Nucleus accumbens (tissue), 56 donors: ENCODE measurements at regions not wholly inside any gene's neighbourhood (a gene's known extent, or its start where the extent isn't known, plus 50 kb on each side); places are given as distances from the start of the nearest gene placed in this dataset.

Experiments used
- DNase-seq, 56 donors: peaks; one replicate each; lab custom pipeline; 2025; lab: John Stamatoyannopoulos, UW

DNA sequence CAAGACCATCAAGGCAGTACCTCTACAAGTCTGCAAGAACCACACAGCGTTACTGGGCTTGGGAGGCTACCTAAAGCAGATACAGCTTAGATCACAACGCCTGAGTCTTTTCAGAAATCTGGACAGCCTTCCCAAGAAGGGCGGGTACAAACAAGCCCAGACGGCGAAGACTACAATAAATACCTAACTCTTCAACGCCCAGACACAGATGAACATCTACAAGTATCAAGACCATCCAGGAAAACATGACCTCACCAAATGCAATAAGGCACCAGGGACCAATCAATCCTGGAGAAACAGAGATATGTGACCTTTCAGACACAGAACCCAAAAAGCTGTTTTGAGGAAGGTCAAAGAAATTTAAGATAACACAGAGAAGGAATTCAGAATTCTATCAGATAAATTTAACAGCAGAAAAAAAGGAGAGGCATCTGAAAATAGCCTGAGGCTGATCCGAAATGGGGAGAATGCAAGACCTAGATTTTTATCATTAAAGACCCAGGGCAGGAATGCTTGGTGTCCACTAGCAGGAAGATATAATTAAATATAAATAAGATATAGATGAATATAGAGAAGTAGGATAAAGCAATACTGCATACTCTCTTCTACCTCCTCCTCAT is 131.7 kb upstream of the COL21A1 start:
- no peak for DNase-seq

DNA sequence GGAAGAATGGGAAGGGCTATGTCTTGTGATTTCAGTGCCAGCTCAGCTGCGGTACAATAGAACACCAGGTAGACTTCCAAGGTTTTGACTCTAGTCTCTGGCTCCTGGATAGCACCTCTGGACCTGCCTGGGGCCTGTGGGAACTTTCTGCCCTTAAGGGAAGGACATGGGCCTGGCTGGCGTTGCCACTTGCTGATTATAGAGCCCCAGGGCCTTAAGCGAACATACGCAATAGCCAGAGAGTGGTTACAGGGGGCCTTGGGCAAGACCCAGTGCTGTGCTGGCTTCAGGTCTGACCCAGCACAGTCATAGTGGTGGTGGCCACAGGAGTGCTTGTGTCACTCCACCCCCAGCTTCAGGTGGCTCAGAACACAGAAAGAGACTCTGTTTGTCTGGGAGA is 131.1 kb upstream of the COL21A1 start:
- no peak for DNase-seq

- no peak for DNase-seq
Measured at GRCh38 chr6:56377295-56377694, 129.9 kb upstream of the COL21A1 start.

DNA sequence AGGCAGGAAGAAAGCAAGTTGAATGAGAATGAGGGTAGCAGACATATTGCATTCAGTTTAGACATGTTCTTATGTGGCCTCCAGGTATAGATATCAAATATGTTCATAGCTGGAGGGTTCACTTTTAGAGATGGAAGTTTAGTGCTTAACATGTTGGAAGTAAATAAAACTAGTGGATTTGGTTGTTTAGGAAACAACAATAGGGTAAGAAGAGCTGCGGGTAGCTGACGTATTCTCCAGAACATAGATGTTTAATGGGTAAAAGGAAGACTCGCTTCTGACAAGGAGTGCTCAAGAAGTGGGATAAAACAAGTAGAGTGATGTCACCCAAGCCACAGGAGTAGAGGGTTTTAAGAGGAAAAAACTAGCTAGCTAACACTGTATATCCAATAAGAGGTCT is 128.4 kb upstream of the COL21A1 start:
- no peak for DNase-seq

DNA sequence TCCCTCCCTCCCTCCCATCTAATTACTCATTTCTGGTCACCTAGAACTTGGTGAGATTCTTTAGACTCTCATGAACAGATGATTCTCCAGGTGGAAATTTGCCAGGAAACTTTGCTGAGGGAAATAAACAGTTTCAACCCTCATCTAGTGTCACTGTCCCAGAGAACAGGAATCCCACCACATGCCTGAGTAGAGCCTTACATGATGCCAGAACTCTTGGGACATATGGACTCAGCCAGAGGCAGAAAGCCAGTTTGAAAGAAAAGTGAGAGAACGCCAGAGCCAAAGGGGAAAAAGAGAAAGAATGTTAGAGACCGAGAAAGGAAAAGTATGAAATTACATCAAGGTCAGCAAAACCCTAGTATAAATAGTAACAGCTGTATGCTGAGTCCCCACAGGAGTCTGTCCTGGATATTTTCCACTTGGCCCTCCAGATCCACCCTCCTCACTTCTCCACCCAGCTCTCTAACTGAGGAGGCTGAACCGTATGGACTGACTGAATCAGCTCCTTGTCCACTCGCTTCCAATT is 127.5 kb upstream of the COL21A1 start:
- DNase-seq = no peak

GRCh38 chr6:56372406-56372995 is 125.1 kb upstream of the COL21A1 start:
- DNase-seq = no peak

DNA sequence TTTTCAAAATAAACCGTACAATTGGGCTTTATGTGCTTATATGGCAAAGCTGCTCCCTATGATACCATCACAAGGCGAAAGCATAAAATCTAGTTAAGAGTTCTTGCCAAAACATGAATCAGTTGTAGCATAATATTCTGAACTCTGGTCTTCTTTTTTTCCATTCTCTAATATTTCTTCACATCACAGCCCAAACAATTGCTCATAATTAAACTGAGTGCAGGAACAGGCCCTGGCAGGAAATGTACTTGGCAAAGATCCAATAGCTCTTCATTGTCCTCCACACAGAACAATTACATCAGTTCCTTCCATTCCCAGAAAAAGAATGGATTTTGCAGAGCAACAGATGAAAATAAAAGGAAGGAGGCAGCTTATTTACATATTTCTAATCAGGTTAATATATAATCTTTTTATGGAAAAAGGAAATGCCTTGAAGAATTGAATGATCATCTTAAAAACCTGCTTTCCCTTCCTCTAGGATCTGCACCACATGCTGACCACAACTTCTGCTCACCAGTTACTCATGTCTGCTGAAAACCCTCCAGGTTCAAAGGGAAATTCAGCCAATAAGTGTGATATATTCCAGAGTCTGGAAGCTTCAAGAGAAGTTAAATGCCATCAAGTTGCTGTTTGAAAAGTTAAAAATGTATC is 123.3 kb upstream of the COL21A1 start:
- DNase-seq = peak in 5 of 56 donors; percentile 3 to 28 (median 14)

GRCh38 chr6:56370127-56370540 is 122.8 kb upstream of the COL21A1 start:
- DNase-seq = no peak

- DNase-seq = no peak
Measured at GRCh38 chr6:56368491-56368890, 121.1 kb upstream of the COL21A1 start.

- DNase-seq = no peak
Measured at GRCh38 chr6:56366141-56366852, 118.9 kb upstream of the COL21A1 start.

GRCh38 chr6:56364827-56365339 is 117.5 kb upstream of the COL21A1 start:
- DNase-seq = no peak

DNA sequence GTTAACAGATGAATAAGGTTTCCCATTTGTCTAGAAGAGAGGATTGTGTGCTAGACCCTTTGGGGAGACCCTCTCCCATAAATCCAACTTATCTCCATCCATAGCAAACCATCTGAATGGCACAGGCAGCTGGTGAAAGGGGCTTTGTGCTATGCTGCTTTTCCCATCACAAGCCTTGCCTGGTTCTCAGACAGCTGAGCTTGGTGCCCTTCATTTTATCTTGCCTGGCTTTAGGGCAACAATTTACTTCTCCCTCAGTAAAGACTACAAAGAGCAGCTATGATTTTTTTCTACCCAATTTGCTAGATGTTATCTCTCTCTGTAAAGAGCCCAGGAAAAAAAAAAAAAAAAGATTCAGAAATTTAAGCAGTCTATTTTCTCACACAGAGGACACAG is 117.0 kb upstream of the COL21A1 start:
- no peak for DNase-seq

DNA sequence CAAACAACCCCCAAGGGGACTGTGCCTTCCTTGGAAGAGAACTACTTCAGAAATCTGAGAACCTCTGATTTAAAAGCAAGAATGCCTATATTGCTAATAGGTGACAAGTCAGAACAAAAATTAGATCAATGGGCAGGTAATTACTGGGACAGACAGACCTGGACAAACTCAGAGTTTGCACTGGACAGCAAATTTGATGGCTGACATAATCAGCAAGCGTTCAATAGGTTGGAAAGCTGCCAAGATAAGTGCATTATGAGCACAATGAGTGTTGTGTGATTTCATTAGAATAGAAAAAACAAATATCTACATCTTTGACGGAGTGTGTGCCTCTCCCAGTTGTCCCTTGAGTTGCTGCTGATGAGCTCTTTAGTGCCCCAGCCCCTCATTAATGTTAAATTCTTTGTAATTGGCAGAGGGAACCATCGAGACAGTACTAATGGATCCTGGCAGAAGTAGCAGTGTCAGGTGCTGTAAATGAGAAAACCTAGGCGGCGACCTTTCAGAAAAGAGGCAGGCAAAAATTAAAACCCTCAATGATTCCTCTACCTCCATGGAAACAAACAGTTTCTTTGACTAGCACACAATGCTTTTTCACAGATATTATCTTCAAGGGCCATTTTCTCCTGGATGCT is 116.5 kb upstream of the COL21A1 start:
- DNase-seq = no peak

DNA sequence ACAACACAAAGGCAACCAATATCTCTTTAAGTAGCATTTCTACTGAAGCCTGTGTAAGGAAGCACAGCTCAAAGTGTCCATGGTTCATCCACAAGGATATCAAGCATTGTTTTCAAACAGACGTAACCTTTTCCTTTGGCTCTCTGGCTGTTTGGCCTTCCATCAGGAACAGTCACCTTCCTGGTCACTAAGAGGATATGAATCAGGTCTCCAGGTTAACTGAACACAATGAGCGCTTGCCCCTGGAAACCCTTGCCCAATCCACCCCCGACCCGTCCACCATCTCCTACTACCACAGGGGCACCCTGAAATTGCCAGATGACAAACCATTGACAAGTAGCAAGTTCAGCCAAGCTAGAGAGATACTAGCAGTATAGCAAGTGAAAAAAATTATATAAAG is 114.4 kb upstream of the COL21A1 start:
- DNase-seq = no peak

- DNase-seq = peak in 48 of 56 donors; percentile 3 to 85 (median 32)
Measured at GRCh38 chr6:56359201-56359899, 112.0 kb upstream of the COL21A1 start.

- DNase-seq = no peak
Measured at GRCh38 chr6:56357616-56358373, 110.4 kb upstream of the COL21A1 start.

DNA sequence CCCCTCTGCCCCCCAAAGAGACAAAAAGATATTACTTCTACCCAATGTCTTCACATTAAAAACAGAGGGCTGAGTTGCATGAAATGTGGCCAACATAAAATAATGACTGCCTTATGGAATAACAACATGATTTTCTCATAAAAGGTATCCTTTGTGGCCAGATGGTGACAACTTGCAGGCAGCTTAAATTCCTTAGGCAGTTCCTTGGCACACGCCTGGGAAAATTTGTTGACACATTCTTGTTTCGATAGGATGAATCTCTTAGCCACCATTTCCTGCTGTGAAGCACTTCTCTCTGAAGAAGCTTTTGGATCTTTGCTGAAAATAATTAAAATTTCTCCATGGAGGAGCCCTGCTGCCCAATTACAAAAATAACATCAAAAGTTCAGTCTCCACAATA is 109.0 kb upstream of the COL21A1 start:
- no peak for DNase-seq

DNA sequence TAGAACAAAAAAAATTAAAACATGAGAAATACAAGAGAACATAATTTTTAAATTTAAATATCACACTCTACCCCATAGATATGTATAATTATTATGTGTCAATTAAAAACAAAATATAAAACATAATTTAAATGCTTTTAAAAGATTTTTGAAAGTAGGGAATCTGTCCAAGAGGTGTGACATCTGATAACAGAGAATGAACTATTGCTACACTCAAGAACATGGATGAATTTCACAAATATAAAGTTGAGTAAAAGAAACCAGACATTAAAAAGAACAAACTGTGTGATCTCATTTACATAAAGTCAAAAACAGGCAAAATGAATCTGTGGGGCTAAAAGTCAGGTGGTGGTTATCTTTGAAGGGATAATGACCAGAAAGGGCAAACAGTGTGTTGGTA is 106.5 kb upstream of the COL21A1 start:
- DNase-seq = no peak

- DNase-seq = no peak
Measured at GRCh38 chr6:56350628-56351260, 103.4 kb upstream of the COL21A1 start.
